DND-41 (cell line): ENCODE measurements at regions not wholly inside any gene's neighbourhood (a gene's known extent, or its start where the extent isn't known, plus 50 kb on each side); places are given as distances from the start of the nearest gene placed in this dataset.

Experiments
- ATAC-seq: fragments of 200-7000 bp; cut with Tn5 transposase; 3 replicates; pipeline ENCODE4 v1.9.1; 2021; ENCODE audit warnings: low read depth; ENCODE audit not compliant: insufficient read depth
- DNase-seq: peaks from one replicate; pipeline ENCODE4 v3.0.0-alpha.2; 2020
- H2AFZ ChIP-seq: 2 replicates; pipeline ENCODE4 v1.6.0; 2012; ENCODE audit warnings: low read depth, low read length
- H3K27ac ChIP-seq: 2 replicates; pipeline ENCODE4 v1.5.1; 2012; ENCODE audit warnings: low read length, inconsistent platforms
- H3K27me3 ChIP-seq: fragments of 200-600 bp; sonication (generic); 2 replicates; pipeline ENCODE4 v1.6.0; 2012; ENCODE audit warnings: low read length, mild to moderate bottlenecking, inconsistent platforms; ENCODE audit not compliant: insufficient read depth, poor library complexity
- H3K36me3 ChIP-seq: 2 replicates; pipeline ENCODE4 v1.5.1; 2012; ENCODE audit warnings: low read length, inconsistent platforms; ENCODE audit not compliant: insufficient read depth
- H3K4me1 ChIP-seq: 2 replicates; pipeline ENCODE4 v1.5.1; 2012; ENCODE audit warnings: mild to moderate bottlenecking, low read length; ENCODE audit not compliant: insufficient read depth
- H3K4me2 ChIP-seq: 2 replicates; pipeline ENCODE4 v1.6.0; 2012; ENCODE audit warnings: mild to moderate bottlenecking, moderate library complexity, low read length, inconsistent platforms; ENCODE audit not compliant: insufficient read depth
- H3K4me3 ChIP-seq, 2 experiments: fragments of 200-600 bp in 1 of 2; shearing (Covaris generic) in 1 of 2; 2 replicates each; pipeline ENCODE4 v1.5.1; 2012 to 2016; ENCODE audit warnings: inconsistent platforms in 2 of 2, low read length in 2 of 2, mild to moderate bottlenecking in 2 of 2, low read depth in 1 of 2, moderate library complexity in 1 of 2
- H3K79me2 ChIP-seq: 2 replicates; pipeline ENCODE4 v1.6.0; 2012; ENCODE audit warnings: low read length, inconsistent platforms; ENCODE audit not compliant: insufficient read depth
- H3K9ac ChIP-seq: 2 replicates; pipeline ENCODE4 v1.6.0; 2012; ENCODE audit warnings: low read depth, mild to moderate bottlenecking, inconsistent platforms, low read length, moderate library complexity
- H3K9me3 ChIP-seq: 2 replicates; pipeline ENCODE4 v1.5.1; 2012; ENCODE audit warnings: low read length, moderate library complexity, mild to moderate bottlenecking, inconsistent platforms; ENCODE audit not compliant: insufficient read depth, severe bottlenecking
- H4K20me1 ChIP-seq: 2 replicates; pipeline ENCODE4 v1.6.0; 2012; ENCODE audit warnings: low read length; ENCODE audit not compliant: insufficient read depth
- CTCF ChIP-seq: IDR thresholded peaks from 2 replicates; pipeline ENCODE4 v1.5.1; 2012; ENCODE audit warnings: borderline replicate concordance, low read length, moderate library complexity, mild to moderate bottlenecking; ENCODE audit not compliant: poor library complexity, severe bottlenecking; ENCODE audit errors: extremely low read depth
- EZH2 ChIP-seq: IDR thresholded peaks from 3 replicates; pipeline ENCODE4 v1.6.1; 2012; ENCODE audit warnings: borderline replicate concordance, low read depth, mild to moderate bottlenecking, moderate library complexity, low read length, inconsistent platforms; ENCODE audit not compliant: severe bottlenecking

GRCh38 chr2:150211164-150211631 is 276.3 kb downstream of the RND3 start:
- Histone ChIP-seq H3K27me3 (no peaks in the 10 kb centered on the region), H3K4me3 (no peak overlapping the region), H3K27ac (no peak overlapping the region), H3K9me3 (no peaks in the 10 kb centered on the region), H3K36me3 (no peaks in the 10 kb centered on the region), H3K4me1 (peaks cover 9% of the 10 kb centered on the region), H3K4me2 (no peak overlapping the region), H4K20me1 (no peaks in the 10 kb centered on the region), H2AFZ (no peak overlapping the region), H3K9ac (no peak overlapping the region), H3K79me2 (no peaks in the 10 kb centered on the region)
- DNase-seq (no peak), ATAC-seq (no peak)
- TF ChIP-seq CTCF: no peak
- no peak for TF ChIP-seq EZH2

GRCh38 chr2:150209746-150210145 is 277.7 kb downstream of the RND3 start:
- TF ChIP-seq CTCF: no peak
- TF ChIP-seq EZH2: no peak
- ATAC-seq (no peak), DNase-seq (no peak)
- Histone ChIP-seq H3K36me3 (no peaks in the 10 kb centered on the region), H3K4me3 (no peak overlapping the region), H3K4me1 (peaks cover 9% of the 10 kb centered on the region), H3K9ac (no peak overlapping the region), H3K27ac (no peak overlapping the region), H3K4me2 (no peak overlapping the region), H3K9me3 (no peaks in the 10 kb centered on the region), H4K20me1 (no peaks in the 10 kb centered on the region), H3K79me2 (no peaks in the 10 kb centered on the region), H2AFZ (no peak overlapping the region), H3K27me3 (no peaks in the 10 kb centered on the region)

GRCh38 chr2:150208689-150209088 is 278.8 kb downstream of the RND3 start:
- no peak overlapping the region for H3K4me3 ChIP-seq
- DNase-seq: no peak
- no peak overlapping the region for H3K27ac ChIP-seq
- H2AFZ ChIP-seq: 0 out of 2 replicates have a peak overlapping the region, but pooled peaks have one; percentile 3
- peaks cover 1% of the 10 kb centered on the region for H3K4me1 ChIP-seq
- H3K9ac ChIP-seq: no peak overlapping the region
- no peaks in the 10 kb centered on the region for H4K20me1 ChIP-seq
- no peak overlapping the region for H3K4me2 ChIP-seq
- no peaks in the 10 kb centered on the region for H3K79me2 ChIP-seq
- H3K9me3 ChIP-seq: no peaks in the 10 kb centered on the region
- no peak for ATAC-seq
- no peaks in the 10 kb centered on the region for H3K36me3 ChIP-seq
- TF ChIP-seq CTCF: no peak
- TF ChIP-seq EZH2: no peak
- H3K27me3 ChIP-seq: no peaks in the 10 kb centered on the region

- no peak for DNase-seq
- no peak overlapping the region for H3K4me3 ChIP-seq
Measured at GRCh38 chr2:150207979-150208378, 279.5 kb downstream of the RND3 start.

More at GRCh38 chr2:150207979-150208378, 279.5 kb downstream of the RND3 start:
- no peak for ATAC-seq
- no peak overlapping the region for H2AFZ ChIP-seq
- no peaks in the 10 kb centered on the region for H3K36me3 ChIP-seq
- no peaks in the 10 kb centered on the region for H3K9me3 ChIP-seq
- H3K79me2 ChIP-seq: no peaks in the 10 kb centered on the region
- TF ChIP-seq EZH2 (no peak), CTCF (no peak)
- no peaks in the 10 kb centered on the region for H3K27me3 ChIP-seq
- no peaks in the 10 kb centered on the region for H4K20me1 ChIP-seq
- no peak overlapping the region for H3K9ac ChIP-seq
- H3K4me2 ChIP-seq: no peak overlapping the region
- no peaks in the 10 kb centered on the region for H3K4me1 ChIP-seq
- no peak overlapping the region for H3K27ac ChIP-seq
